GM12875 (cell line): ENCODE measurements at regions not wholly inside any gene's neighbourhood (a gene's known extent, or its start where the extent isn't known, plus 50 kb on each side); places are given as distances from the start of the nearest gene placed in this dataset.

Experiments used
- H3K4me3 ChIP-seq: one replicate; pipeline ENCODE4 v1.5.1; 2011; ENCODE audit warnings: low read depth, low read length, control low read depth
- CTCF ChIP-seq: IDR thresholded peaks from 2 replicates; pipeline ENCODE4 v1.5.1; 2011; ENCODE audit warnings: low read depth, mild to moderate bottlenecking, control low read depth, inconsistent platforms, low read length, moderate library complexity, borderline replicate concordance; ENCODE audit not compliant: insufficient read depth

- H3K4me3 ChIP-seq, result no peak overlapping the region
- TF ChIP-seq CTCF, result no peak
Observed at GRCh38 chr5:96013254-96013653, 51.6 kb upstream of the ELL2 start.

- no peak for TF ChIP-seq CTCF
- H3K4me3 ChIP-seq, result no peak overlapping the region
Observed at GRCh38 chr5:96012399-96012798, 50.7 kb upstream of the ELL2 start.
